Type B pancreatic cell (in vitro differentiated cells): ENCODE measurements at regions not wholly inside any gene's neighbourhood (a gene's known extent, or its start where the extent isn't known, plus 50 kb on each side); places are given as distances from the start of the nearest gene placed in this dataset.
A peak's percentile ranks its signal among the peaks of the same experiment; 100 is the strongest.

ENCODE experiments used
- DNase-seq: peaks from one replicate; pipeline ENCODE4 v3.0.0; 2021; ENCODE audit warnings: mixed read lengths; ENCODE audit not compliant: unreplicated experiment; ENCODE audit errors: extremely low spot score
- H3K27ac Mint-ChIP-seq: 2 replicates; pipeline ENCODE4 v1.8.0; 2021; ENCODE audit warnings: mild to moderate bottlenecking, mixed read lengths
- H3K27me3 Mint-ChIP-seq: 2 replicates; pipeline ENCODE4 v1.8.0; 2021; ENCODE audit warnings: mixed read lengths
- H3K36me3 Mint-ChIP-seq: 2 replicates; pipeline ENCODE4 v1.8.0; 2021; ENCODE audit warnings: mixed read lengths
- H3K4me1 Mint-ChIP-seq: one replicate; pipeline ENCODE4 v1.8.0; 2021; ENCODE audit warnings: mixed read lengths; ENCODE audit not compliant: unreplicated experiment
- H3K4me3 Mint-ChIP-seq: 2 replicates; pipeline ENCODE4 v1.8.0; 2021; ENCODE audit warnings: mild to moderate bottlenecking, mixed read lengths
- H3K9me3 Mint-ChIP-seq: 2 replicates; pipeline ENCODE4 v1.8.0; 2021; ENCODE audit warnings: mixed read lengths
- TF ChIP-seq, protein P1 (sequence below): fragments of 200-600 bp; sonication (generic); conservative IDR thresholded peaks from 2 replicates; pipeline ENCODE4 v1.5.0; 2021; ENCODE audit warnings: antibody characterized with exemption, mild to moderate bottlenecking

DNA sequence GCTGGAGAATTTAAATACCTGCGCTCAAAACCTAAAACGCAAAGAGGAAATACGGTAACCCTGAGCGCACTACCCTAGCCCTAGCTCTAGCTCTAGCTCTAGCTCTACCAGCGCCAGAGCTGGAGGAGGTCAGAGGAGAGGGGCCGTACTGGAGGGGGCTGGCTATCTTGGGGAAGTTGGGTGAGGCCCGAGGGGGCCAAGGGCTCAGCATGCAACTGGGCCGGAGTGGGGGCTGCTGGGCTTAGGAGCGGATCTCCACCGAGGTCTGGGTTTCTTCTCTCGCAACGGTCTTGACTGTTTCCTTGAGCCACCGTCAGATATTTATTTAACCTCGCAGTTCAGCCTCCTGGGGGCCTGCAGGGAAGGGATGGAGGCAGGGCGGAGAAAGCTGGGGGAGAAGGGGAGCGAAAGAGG, 91.0 kb downstream of the NCR2 start:
- DNase-seq = no peak
- no peak overlapping the region for H3K4me3 Mint-ChIP-seq
- TF ChIP-seq, protein P1, sequence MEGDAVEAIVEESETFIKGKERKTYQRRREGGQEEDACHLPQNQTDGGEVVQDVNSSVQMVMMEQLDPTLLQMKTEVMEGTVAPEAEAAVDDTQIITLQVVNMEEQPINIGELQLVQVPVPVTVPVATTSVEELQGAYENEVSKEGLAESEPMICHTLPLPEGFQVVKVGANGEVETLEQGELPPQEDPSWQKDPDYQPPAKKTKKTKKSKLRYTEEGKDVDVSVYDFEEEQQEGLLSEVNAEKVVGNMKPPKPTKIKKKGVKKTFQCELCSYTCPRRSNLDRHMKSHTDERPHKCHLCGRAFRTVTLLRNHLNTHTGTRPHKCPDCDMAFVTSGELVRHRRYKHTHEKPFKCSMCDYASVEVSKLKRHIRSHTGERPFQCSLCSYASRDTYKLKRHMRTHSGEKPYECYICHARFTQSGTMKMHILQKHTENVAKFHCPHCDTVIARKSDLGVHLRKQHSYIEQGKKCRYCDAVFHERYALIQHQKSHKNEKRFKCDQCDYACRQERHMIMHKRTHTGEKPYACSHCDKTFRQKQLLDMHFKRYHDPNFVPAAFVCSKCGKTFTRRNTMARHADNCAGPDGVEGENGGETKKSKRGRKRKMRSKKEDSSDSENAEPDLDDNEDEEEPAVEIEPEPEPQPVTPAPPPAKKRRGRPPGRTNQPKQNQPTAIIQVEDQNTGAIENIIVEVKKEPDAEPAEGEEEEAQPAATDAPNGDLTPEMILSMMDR = no peak

DNA sequence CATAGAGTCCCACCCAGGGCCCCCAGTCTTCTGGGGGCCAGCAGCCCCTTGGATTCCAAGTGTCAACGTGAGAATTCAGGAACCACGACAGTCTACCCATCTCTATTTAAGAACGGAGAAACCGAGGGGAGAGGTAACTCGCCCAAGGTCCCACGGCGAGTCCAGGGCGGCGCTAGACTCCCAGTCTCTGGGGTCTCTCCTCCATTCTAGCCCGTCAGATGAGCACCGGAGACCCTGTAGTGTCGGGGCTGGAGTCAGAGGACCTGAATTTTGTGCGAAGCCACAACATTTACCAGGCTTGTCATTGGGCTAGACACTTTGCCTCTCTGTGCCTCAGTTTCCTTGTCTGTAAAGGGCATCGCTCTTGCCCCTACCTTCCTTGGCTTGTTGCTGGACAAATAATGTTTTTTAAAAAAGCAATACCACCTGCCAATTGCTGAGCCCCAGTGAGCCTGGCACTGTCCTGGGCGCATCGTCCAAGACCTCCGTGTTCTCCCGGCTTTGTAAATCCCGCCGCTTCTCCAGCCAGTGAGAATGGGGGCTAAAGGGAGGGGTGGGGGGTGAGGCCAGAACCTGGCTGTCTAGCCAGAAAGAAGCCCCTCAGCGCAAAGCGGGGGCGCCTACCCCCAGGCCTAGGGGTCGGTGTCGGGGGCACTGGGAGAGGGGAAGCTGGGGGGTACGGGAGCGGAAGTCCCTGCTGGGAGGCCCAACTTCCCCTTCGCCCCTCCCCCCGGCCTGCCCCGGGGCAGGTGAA, 91.7 kb downstream of the NCR2 start:
- no peak for DNase-seq
- Mint-ChIP-seq H3K27ac (no peak overlapping the region), H3K9me3 (no peaks in the 10 kb centered on the region), H3K27me3 (peaks cover 25% of the 10 kb centered on the region), H3K4me1 (peaks cover 21% of the 10 kb centered on the region), H3K36me3 (no peaks in the 10 kb centered on the region), H3K4me3 (no peak overlapping the region)
- TF ChIP-seq, protein P1 = no peak

More for the DNA sequence above, 91.0 kb downstream of the NCR2 start:
- Mint-ChIP-seq H3K27ac (no peak overlapping the region), H3K36me3 (no peaks in the 10 kb centered on the region), H3K27me3 (peaks cover 31% of the 10 kb centered on the region), H3K9me3 (no peaks in the 10 kb centered on the region), H3K4me1 (peaks cover 17% of the 10 kb centered on the region)

DNA sequence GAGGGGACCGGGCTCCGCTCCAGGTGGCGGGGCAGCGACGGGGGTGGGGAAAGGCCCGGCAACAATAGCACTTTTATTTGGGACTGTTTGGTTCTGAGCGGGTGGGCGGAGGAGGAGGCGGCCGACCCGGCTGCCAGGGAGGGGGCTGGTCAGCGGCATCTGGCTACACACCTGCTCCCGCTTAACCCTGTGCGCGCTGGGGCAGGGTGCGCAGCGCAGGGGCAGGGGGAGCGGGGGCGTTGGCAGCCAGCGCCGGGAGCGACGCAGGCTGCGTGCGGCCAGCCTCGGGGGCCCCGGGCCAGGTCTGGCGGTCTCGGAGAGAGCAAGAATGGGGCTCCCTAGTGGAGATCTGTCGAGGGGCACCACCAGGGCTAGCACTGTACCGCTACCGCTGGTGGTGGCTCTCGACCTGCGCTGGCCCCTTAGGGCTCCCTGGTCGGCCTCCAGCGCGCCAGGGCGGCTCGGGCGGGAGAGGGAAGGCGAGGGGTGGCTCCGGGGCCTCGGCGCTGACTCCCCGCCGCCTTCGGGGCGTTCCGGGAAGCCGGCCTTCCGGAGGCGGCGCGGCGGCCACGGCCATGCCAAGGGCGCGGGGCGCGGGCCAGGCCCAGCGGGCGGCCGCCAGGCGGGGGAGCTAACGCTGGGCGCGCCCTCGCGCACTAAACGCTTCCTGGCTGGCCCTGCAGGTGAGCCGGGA, 92.4 kb downstream of the NCR2 start:
- no peak for DNase-seq
- peak overlapping the region; percentile 61 for H3K4me3 Mint-ChIP-seq
- H3K36me3 Mint-ChIP-seq = no peaks in the 10 kb centered on the region
- H3K9me3 Mint-ChIP-seq = no peaks in the 10 kb centered on the region
- peaks cover 21% of the 10 kb centered on the region for H3K4me1 Mint-ChIP-seq
- peaks cover 19% of the 10 kb centered on the region for H3K27me3 Mint-ChIP-seq
- TF ChIP-seq, protein P1 = peak; percentile 39
- no peak overlapping the region for H3K27ac Mint-ChIP-seq

DNA sequence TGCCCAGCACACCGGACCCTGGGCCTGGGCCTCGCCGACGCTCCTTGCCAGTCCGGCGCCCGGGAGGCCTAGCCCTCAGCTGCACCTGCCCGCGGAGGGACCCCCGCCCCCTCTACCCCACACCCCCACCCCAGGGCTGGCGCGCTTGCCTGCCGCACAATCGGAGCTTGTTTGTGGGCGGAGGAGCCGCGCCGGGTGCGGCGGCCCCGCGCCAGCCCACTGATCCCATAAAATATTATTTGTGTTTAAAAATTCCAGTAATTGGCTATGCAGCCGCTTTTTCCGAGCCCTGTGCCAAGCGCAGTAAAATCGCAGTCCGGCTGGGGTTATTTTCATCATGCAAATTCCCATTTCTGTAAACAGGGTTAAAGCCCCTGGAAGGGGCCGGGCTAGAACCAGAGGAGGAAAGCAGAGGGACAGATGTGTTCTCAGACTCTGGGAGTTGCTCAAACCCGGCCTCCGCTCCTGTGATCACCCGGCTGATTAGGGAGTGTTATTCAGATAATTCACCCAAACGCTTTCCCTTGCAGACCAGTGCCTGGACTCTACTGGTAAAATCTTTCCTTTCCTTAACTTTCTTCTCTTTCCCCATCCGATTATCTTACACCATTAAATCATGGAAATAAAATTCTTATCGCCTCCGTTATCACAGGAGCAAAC, 93.1 kb downstream of the NCR2 start:
- Mint-ChIP-seq H3K4me3 (peak overlapping the region; percentile 73), H3K4me1 (peaks cover 21% of the 10 kb centered on the region), H3K9me3 (no peaks in the 10 kb centered on the region), H3K27me3 (peaks cover 17% of the 10 kb centered on the region), H3K36me3 (no peaks in the 10 kb centered on the region), H3K27ac (no peak overlapping the region)
- TF ChIP-seq, protein P1 = peak; percentile 10
- no peak for DNase-seq

DNA sequence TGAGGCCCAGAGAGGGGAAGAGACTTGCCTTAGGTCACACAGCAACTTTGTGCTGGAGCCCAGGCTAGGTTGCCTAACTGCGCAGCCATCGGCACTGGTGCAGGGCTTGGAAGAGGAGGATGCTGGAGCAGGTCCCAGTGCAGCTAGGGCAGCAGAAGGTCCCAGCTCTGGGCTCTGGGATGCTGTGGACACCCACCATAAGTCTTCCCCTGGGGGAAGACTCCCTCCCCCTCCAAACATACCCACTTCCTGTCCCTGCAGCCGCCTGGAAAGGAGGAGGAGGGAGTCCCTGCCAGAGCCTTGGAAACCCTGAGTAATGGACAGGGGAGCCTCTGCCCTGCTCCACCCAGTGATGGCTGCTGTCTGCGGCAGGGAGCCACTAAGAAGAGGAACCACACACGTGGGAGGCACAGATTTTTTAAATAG, 93.6 kb downstream of the NCR2 start:
- H3K4me3 Mint-ChIP-seq = peak overlapping the region; percentile 73
- no peaks in the 10 kb centered on the region for H3K9me3 Mint-ChIP-seq
- no peak for DNase-seq

More for the DNA sequence above, 93.6 kb downstream of the NCR2 start:
- peaks cover 17% of the 10 kb centered on the region for H3K27me3 Mint-ChIP-seq
- peaks cover 21% of the 10 kb centered on the region for H3K4me1 Mint-ChIP-seq
- TF ChIP-seq, protein P1 = no peak
- no peak overlapping the region for H3K27ac Mint-ChIP-seq
- H3K36me3 Mint-ChIP-seq = no peaks in the 10 kb centered on the region
